ENCODE measurements at regions not wholly inside any gene's neighbourhood (a gene's known extent, or its start where the extent isn't known, plus 50 kb on each side); places are given as distances from the start of the nearest gene placed in this dataset.

DNA sequence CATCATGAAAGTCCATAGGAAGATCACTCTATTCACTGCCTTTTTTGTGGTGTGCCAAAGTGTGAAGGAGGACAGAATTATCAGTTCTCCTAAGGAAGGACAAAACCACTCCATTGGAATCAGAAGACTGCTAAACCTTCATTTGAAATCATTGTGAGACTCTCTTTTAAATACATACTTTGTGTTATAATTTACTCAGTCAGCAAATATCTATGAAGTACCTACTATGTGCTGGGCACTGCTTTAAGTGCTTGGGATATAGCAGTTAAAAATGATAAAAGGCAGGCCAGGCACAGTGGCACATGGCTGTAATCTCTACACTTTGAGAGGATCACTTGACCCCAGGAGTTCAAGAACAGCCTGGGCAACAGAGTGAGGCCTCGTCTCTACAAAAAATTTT is 692.3 kb downstream of the DSC3 start:
- TF ChIP-seq, protein P1, sequence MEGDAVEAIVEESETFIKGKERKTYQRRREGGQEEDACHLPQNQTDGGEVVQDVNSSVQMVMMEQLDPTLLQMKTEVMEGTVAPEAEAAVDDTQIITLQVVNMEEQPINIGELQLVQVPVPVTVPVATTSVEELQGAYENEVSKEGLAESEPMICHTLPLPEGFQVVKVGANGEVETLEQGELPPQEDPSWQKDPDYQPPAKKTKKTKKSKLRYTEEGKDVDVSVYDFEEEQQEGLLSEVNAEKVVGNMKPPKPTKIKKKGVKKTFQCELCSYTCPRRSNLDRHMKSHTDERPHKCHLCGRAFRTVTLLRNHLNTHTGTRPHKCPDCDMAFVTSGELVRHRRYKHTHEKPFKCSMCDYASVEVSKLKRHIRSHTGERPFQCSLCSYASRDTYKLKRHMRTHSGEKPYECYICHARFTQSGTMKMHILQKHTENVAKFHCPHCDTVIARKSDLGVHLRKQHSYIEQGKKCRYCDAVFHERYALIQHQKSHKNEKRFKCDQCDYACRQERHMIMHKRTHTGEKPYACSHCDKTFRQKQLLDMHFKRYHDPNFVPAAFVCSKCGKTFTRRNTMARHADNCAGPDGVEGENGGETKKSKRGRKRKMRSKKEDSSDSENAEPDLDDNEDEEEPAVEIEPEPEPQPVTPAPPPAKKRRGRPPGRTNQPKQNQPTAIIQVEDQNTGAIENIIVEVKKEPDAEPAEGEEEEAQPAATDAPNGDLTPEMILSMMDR (conservative IDR thresholded peaks at IDR 0.05; ENCODE audit: low read depth, low read length): no peak
- TF ChIP-seq EZH2 (IDR thresholded peaks at IDR 0.05; ENCODE audit: borderline replicate concordance, low read depth, low read length, poor library complexity, severe bottlenecking): no peak

All from A673 (cell line).